ENCODE measurements at regions not wholly inside any gene's neighbourhood (a gene's known extent, or its start where the extent isn't known, plus 50 kb on each side); places are given as distances from the start of the nearest gene placed in this dataset.

- no peak overlapping the region for H4K8ac ChIP-seq (ENCODE audit: low read depth, low read length)
- no peak overlapping the region for H3K9ac ChIP-seq (ENCODE audit: low read depth, low read length, poor library complexity)
- no peak overlapping the region for H3K14ac ChIP-seq (ENCODE audit: low read length)
- H3K18ac ChIP-seq (ENCODE audit: low read length) = no peak overlapping the region
- no peak overlapping the region for H3K27ac ChIP-seq (replicated peaks; ENCODE audit: low read length)
- no peak overlapping the region for H2BK15ac ChIP-seq (ENCODE audit: low read length)
- H3K4ac ChIP-seq (ENCODE audit: low read length) = no peak overlapping the region
- no peaks in the 10 kb centered on the region for H3K79me1 ChIP-seq (ENCODE audit: low read depth, low read length)
- H3K4me3 ChIP-seq (ENCODE audit: low read length in 2 of 2) = no peak overlapping the region
- no peak overlapping the region for H2AFZ ChIP-seq (ENCODE audit: low read length)
- no CpG with 5 or more reads among the region's 2 CpGs for WGBS, 2 donors (ENCODE audit: extremely low coverage in 2 of 2, insufficient read length in 2 of 2, insufficient replicate concordance in 1 of 2)
- DNase-seq (ENCODE audit: low spot score) = no peak
- H2BK5ac ChIP-seq (ENCODE audit: low read length) = no peak overlapping the region
- no peaks in the 10 kb centered on the region for H3K4me1 ChIP-seq (ENCODE audit: control insufficient read depth in 2 of 2, insufficient read depth in 1 of 2, low read depth in 1 of 2, low read length in 2 of 2)
- H4K91ac ChIP-seq (ENCODE audit: low read depth, low read length, poor library complexity) = no peak overlapping the region
- no peaks in the 10 kb centered on the region for H3K27me3 ChIP-seq (ENCODE audit: control insufficient read depth in 3 of 3, insufficient read depth in 3 of 3, low read depth in 1 of 3, low read length in 3 of 3)
- no peak overlapping the region for H3K4me2 ChIP-seq (ENCODE audit: insufficient read depth, low read length, poor library complexity, severe bottlenecking)
- H2AK5ac ChIP-seq (ENCODE audit: low read depth, low read length) = no peak overlapping the region
- no peak overlapping the region for H3K23ac ChIP-seq (ENCODE audit: low read depth, low read length, poor library complexity)
- H3K36me3 ChIP-seq (replicated peaks in 1 of 2; ENCODE audit: control insufficient read depth in 2 of 2, insufficient read depth in 2 of 2, low read length in 2 of 2) = no peaks in the 10 kb centered on the region
- H3K9me3 ChIP-seq (replicated peaks in 1 of 2; ENCODE audit: control insufficient read depth in 2 of 2, insufficient read depth in 1 of 2, low read depth in 1 of 2, low read length in 2 of 2) = no peaks in the 10 kb centered on the region
- H2BK12ac ChIP-seq (ENCODE audit: low read length) = no peak overlapping the region
- no peak overlapping the region for H2BK120ac ChIP-seq (ENCODE audit: low read depth, low read length)
Measured at GRCh38 chr9:88722753-88723152, 187.8 kb downstream of the NXNL2 start.

GRCh38 chr9:88723751-88724150 lies 188.8 kb downstream of the NXNL2 start:
- no peak overlapping the region for H4K8ac ChIP-seq (ENCODE audit: low read depth, low read length)
- H3K4ac ChIP-seq (ENCODE audit: low read length) = no peak overlapping the region
- no peak overlapping the region for H2BK15ac ChIP-seq (ENCODE audit: low read length)
- H3K23ac ChIP-seq (ENCODE audit: low read depth, low read length, poor library complexity) = no peak overlapping the region
- no peak overlapping the region for H2AK5ac ChIP-seq (ENCODE audit: low read depth, low read length)
- H3K4me1 ChIP-seq (ENCODE audit: control insufficient read depth in 2 of 2, insufficient read depth in 1 of 2, low read depth in 1 of 2, low read length in 2 of 2) = no peaks in the 10 kb centered on the region
- no peak overlapping the region for H2AFZ ChIP-seq (ENCODE audit: low read length)
- H3K18ac ChIP-seq (ENCODE audit: low read length) = no peak overlapping the region
- no peaks in the 10 kb centered on the region for H3K27me3 ChIP-seq (ENCODE audit: control insufficient read depth in 3 of 3, insufficient read depth in 3 of 3, low read depth in 1 of 3, low read length in 3 of 3)
- no peak overlapping the region for H2BK5ac ChIP-seq (ENCODE audit: low read length)
- no peak overlapping the region for H3K4me3 ChIP-seq (ENCODE audit: low read length in 2 of 2)
- no peaks in the 10 kb centered on the region for H3K79me1 ChIP-seq (ENCODE audit: low read depth, low read length)
- no peak for DNase-seq (ENCODE audit: low spot score)
- no peak overlapping the region for H4K91ac ChIP-seq (ENCODE audit: low read depth, low read length, poor library complexity)
- no peak overlapping the region for H2BK120ac ChIP-seq (ENCODE audit: low read depth, low read length)
- no peak overlapping the region for H2BK12ac ChIP-seq (ENCODE audit: low read length)
- no peak overlapping the region for H3K9ac ChIP-seq (ENCODE audit: low read depth, low read length, poor library complexity)
- no peak overlapping the region for H3K14ac ChIP-seq (ENCODE audit: low read length)
- no peaks in the 10 kb centered on the region for H3K36me3 ChIP-seq (replicated peaks in 1 of 2; ENCODE audit: control insufficient read depth in 2 of 2, insufficient read depth in 2 of 2, low read length in 2 of 2)
- no peaks in the 10 kb centered on the region for H3K9me3 ChIP-seq (replicated peaks in 1 of 2; ENCODE audit: control insufficient read depth in 2 of 2, insufficient read depth in 1 of 2, low read depth in 1 of 2, low read length in 2 of 2)
- H3K4me2 ChIP-seq (ENCODE audit: insufficient read depth, low read length, poor library complexity, severe bottlenecking) = no peak overlapping the region
- H3K27ac ChIP-seq (replicated peaks; ENCODE audit: low read length) = no peak overlapping the region

GRCh38 chr9:88724331-88724730 lies 189.4 kb downstream of the NXNL2 start:
- Histone ChIP-seq H3K27ac (replicated peaks; ENCODE audit: low read length) (no peak overlapping the region), H3K4me2 (ENCODE audit: insufficient read depth, low read length, poor library complexity, severe bottlenecking) (no peak overlapping the region), H2BK12ac (ENCODE audit: low read length) (no peak overlapping the region), H3K4ac (ENCODE audit: low read length) (no peak overlapping the region), H3K4me1 (ENCODE audit: control insufficient read depth in 2 of 2, insufficient read depth in 1 of 2, low read depth in 1 of 2, low read length in 2 of 2) (no peaks in the 10 kb centered on the region), H3K14ac (ENCODE audit: low read length) (no peak overlapping the region), H2AFZ (ENCODE audit: low read length) (no peak overlapping the region), H3K4me3 (ENCODE audit: low read length in 2 of 2) (no peak overlapping the region), H3K23ac (ENCODE audit: low read depth, low read length, poor library complexity) (no peak overlapping the region), H3K79me1 (ENCODE audit: low read depth, low read length) (no peaks in the 10 kb centered on the region), H4K91ac (ENCODE audit: low read depth, low read length, poor library complexity) (no peak overlapping the region), H3K9me3 (replicated peaks in 1 of 2; ENCODE audit: control insufficient read depth in 2 of 2, insufficient read depth in 1 of 2, low read depth in 1 of 2, low read length in 2 of 2) (no peaks in the 10 kb centered on the region), H2BK5ac (ENCODE audit: low read length) (no peak overlapping the region), H2BK120ac (ENCODE audit: low read depth, low read length) (no peak overlapping the region), H3K9ac (ENCODE audit: low read depth, low read length, poor library complexity) (no peak overlapping the region), H2BK15ac (ENCODE audit: low read length) (no peak overlapping the region), H3K27me3 (ENCODE audit: control insufficient read depth in 3 of 3, insufficient read depth in 3 of 3, low read depth in 1 of 3, low read length in 3 of 3) (no peaks in the 10 kb centered on the region), H4K8ac (ENCODE audit: low read depth, low read length) (no peak overlapping the region), H3K36me3 (replicated peaks in 1 of 2; ENCODE audit: control insufficient read depth in 2 of 2, insufficient read depth in 2 of 2, low read length in 2 of 2) (no peaks in the 10 kb centered on the region), H2AK5ac (ENCODE audit: low read depth, low read length) (no peak overlapping the region), H3K18ac (ENCODE audit: low read length) (no peak overlapping the region)
- no peak for DNase-seq (ENCODE audit: low spot score)
- WGBS, 2 donors (ENCODE audit: extremely low coverage in 2 of 2, insufficient read length in 2 of 2, insufficient replicate concordance in 1 of 2) = no CpG with 5 or more reads among the region's 5 CpGs

- Histone ChIP-seq H3K23ac (ENCODE audit: low read depth, low read length, poor library complexity) (no peak overlapping the region), H3K18ac (ENCODE audit: low read length) (no peak overlapping the region), H3K4ac (ENCODE audit: low read length) (no peak overlapping the region), H3K36me3 (replicated peaks in 1 of 2; ENCODE audit: control insufficient read depth in 2 of 2, insufficient read depth in 2 of 2, low read length in 2 of 2) (no peaks in the 10 kb centered on the region), H3K79me1 (ENCODE audit: low read depth, low read length) (no peaks in the 10 kb centered on the region), H3K27me3 (ENCODE audit: control insufficient read depth in 3 of 3, insufficient read depth in 3 of 3, low read depth in 1 of 3, low read length in 3 of 3) (no peaks in the 10 kb centered on the region), H2AK5ac (ENCODE audit: low read depth, low read length) (no peak overlapping the region), H3K9me3 (replicated peaks in 1 of 2; ENCODE audit: control insufficient read depth in 2 of 2, insufficient read depth in 1 of 2, low read depth in 1 of 2, low read length in 2 of 2) (peaks cover 0 to 3% of the 10 kb centered on the region in 2 donors), H2BK5ac (ENCODE audit: low read length) (no peak overlapping the region), H3K4me1 (ENCODE audit: control insufficient read depth in 2 of 2, insufficient read depth in 1 of 2, low read depth in 1 of 2, low read length in 2 of 2) (no peaks in the 10 kb centered on the region), H3K14ac (ENCODE audit: low read length) (no peak overlapping the region), H2BK15ac (ENCODE audit: low read length) (no peak overlapping the region), H4K91ac (ENCODE audit: low read depth, low read length, poor library complexity) (no peak overlapping the region), H3K9ac (ENCODE audit: low read depth, low read length, poor library complexity) (no peak overlapping the region), H2BK120ac (ENCODE audit: low read depth, low read length) (no peak overlapping the region), H2BK12ac (ENCODE audit: low read length) (no peak overlapping the region), H3K27ac (replicated peaks; ENCODE audit: low read length) (no peak overlapping the region), H4K8ac (ENCODE audit: low read depth, low read length) (no peak overlapping the region), H2AFZ (ENCODE audit: low read length) (no peak overlapping the region), H3K4me2 (ENCODE audit: insufficient read depth, low read length, poor library complexity, severe bottlenecking) (no peak overlapping the region), H3K4me3 (ENCODE audit: low read length in 2 of 2) (no peak overlapping the region)
- WGBS, 2 donors (ENCODE audit: extremely low coverage in 2 of 2, insufficient read length in 2 of 2, insufficient replicate concordance in 1 of 2) = no CpG with 5 or more reads among the region's 3 CpGs
- no peak for DNase-seq (ENCODE audit: low spot score)
Measured at GRCh38 chr9:88725300-88726019, 190.5 kb downstream of the NXNL2 start.
